ENCODE measurements at regions not wholly inside any gene's neighbourhood (a gene's known extent, or its start where the extent isn't known, plus 50 kb on each side); places are given as distances from the start of the nearest gene placed in this dataset.

GRCh38 chr4:160021870-160022269 lies 919.0 kb downstream of the RAPGEF2 start:
- H3K4me3 ChIP-seq = no peak overlapping the region
- H3K4me1 ChIP-seq = no peaks in the 10 kb centered on the region
- H3K27me3 ChIP-seq = no peaks in the 10 kb centered on the region
- 96 to 100% methylated on average over 1 of the region's 1 CpG for WGBS, 2 donors (ENCODE audit: low coverage in 1 of 2)
- TF ChIP-seq CTCF (IDR thresholded peaks at IDR 0.05) (no peak), POLR2AphosphoS5 (IDR thresholded peaks at IDR 0.05) (no peak), POLR2A (IDR thresholded peaks at IDR 0.05) (no peak), EP300 (IDR thresholded peaks at IDR 0.05; ENCODE audit: low read depth) (no peak)
- no peak for DNase-seq
- H3K9me3 ChIP-seq = no peaks in the 10 kb centered on the region
- intact Hi-C loops (cut with DNase I; ENCODE audit: low total_unique reads) (no loop called here), in situ Hi-C loops (cut with MboI; ENCODE audit: low pct_ligation_motif_present in 1 of 4, low pct_unique_long_range_greater_than_20kb in 1 of 4, low sequenced_read_pairs in 3 of 4) (no loop called here)
- H3K27ac ChIP-seq = no peak overlapping the region
- no peaks in the 10 kb centered on the region for H3K36me3 ChIP-seq

- Histone ChIP-seq H3K27me3 (no peaks in the 10 kb centered on the region), H3K4me3 (no peak overlapping the region), H3K27ac (no peak overlapping the region), H3K9me3 (no peaks in the 10 kb centered on the region), H3K4me1 (no peaks in the 10 kb centered on the region), H3K36me3 (no peaks in the 10 kb centered on the region)
- intact Hi-C loops (cut with DNase I; ENCODE audit: low total_unique reads) (no loop called here), in situ Hi-C loops (cut with MboI; ENCODE audit: low pct_ligation_motif_present in 1 of 4, low pct_unique_long_range_greater_than_20kb in 1 of 4, low sequenced_read_pairs in 3 of 4) (no loop called here)
- WGBS, 2 donors (ENCODE audit: low coverage in 1 of 2) = 51 to 56% methylated on average over 1 to 2 of the region's 2 CpGs
- no peak for TF ChIP-seq CTCF (IDR thresholded peaks at IDR 0.05)
- DNase-seq = no peak
Observed at GRCh38 chr4:160026721-160027120, 923.8 kb downstream of the RAPGEF2 start.

- Histone ChIP-seq H3K36me3 (no peaks in the 10 kb centered on the region), H3K27ac (no peak overlapping the region), H3K4me1 (no peaks in the 10 kb centered on the region), H3K27me3 (no peaks in the 10 kb centered on the region), H3K9me3 (no peaks in the 10 kb centered on the region), H3K4me3 (no peak overlapping the region)
- no peak for DNase-seq
- intact Hi-C loops (cut with DNase I; ENCODE audit: low total_unique reads) (no loop called here), in situ Hi-C loops (cut with MboI; ENCODE audit: low pct_ligation_motif_present in 1 of 4, low pct_unique_long_range_greater_than_20kb in 1 of 4, low sequenced_read_pairs in 3 of 4) (no loop called here)
- no peak for TF ChIP-seq CTCF (IDR thresholded peaks at IDR 0.05)
- TF ChIP-seq EP300 (IDR thresholded peaks at IDR 0.05; ENCODE audit: low read depth) = no peak
- TF ChIP-seq POLR2AphosphoS5 (IDR thresholded peaks at IDR 0.05) = no peak
- no peak for TF ChIP-seq POLR2A (IDR thresholded peaks at IDR 0.05)
Observed at GRCh38 chr4:160034501-160034900, 931.6 kb downstream of the RAPGEF2 start.

GRCh38 chr4:160038615-160039014 lies 935.7 kb downstream of the RAPGEF2 start:
- 64 to 77% methylated on average over 2 of the region's 2 CpGs for WGBS, 2 donors (ENCODE audit: low coverage in 1 of 2)
- in situ Hi-C loops (cut with MboI; ENCODE audit: low pct_ligation_motif_present in 1 of 4, low pct_unique_long_range_greater_than_20kb in 1 of 4, low sequenced_read_pairs in 3 of 4) = no loop called here
- TF ChIP-seq EP300 (IDR thresholded peaks at IDR 0.05; ENCODE audit: low read depth) (no peak), POLR2AphosphoS5 (IDR thresholded peaks at IDR 0.05) (no peak), POLR2A (IDR thresholded peaks at IDR 0.05) (no peak), CTCF (IDR thresholded peaks at IDR 0.05) (no peak)

More at GRCh38 chr4:160038615-160039014, 935.7 kb downstream of the RAPGEF2 start:
- no peak overlapping the region for H3K27ac ChIP-seq
- H3K27me3 ChIP-seq = no peaks in the 10 kb centered on the region
- H3K4me3 ChIP-seq = no peak overlapping the region
- intact Hi-C loops (cut with DNase I; ENCODE audit: low total_unique reads) = no loop called here
- no peaks in the 10 kb centered on the region for H3K9me3 ChIP-seq
- no peaks in the 10 kb centered on the region for H3K4me1 ChIP-seq
- H3K36me3 ChIP-seq = no peaks in the 10 kb centered on the region
- no peak for DNase-seq
